Loucy (cell line): ENCODE measurements at regions not wholly inside any gene's neighbourhood (a gene's known extent, or its start where the extent isn't known, plus 50 kb on each side); places are given as distances from the start of the nearest gene placed in this dataset.

Source experiments
- CTCF ChIP-seq: fragments of 200-600 bp; sonication (generic); conservative IDR thresholded peaks from 2 replicates; pipeline ENCODE4 v1.5.1; 2014; ENCODE audit warnings: mild to moderate bottlenecking, antibody characterized with exemption, low read length
- EZH2phosphoT487 ChIP-seq: fragments of 200-600 bp; IDR thresholded peaks from 2 replicates; pipeline ENCODE4 v1.6.1; 2018; ENCODE audit warnings: antibody characterized with exemption, mild to moderate bottlenecking, moderate library complexity, borderline replicate concordance

DNA sequence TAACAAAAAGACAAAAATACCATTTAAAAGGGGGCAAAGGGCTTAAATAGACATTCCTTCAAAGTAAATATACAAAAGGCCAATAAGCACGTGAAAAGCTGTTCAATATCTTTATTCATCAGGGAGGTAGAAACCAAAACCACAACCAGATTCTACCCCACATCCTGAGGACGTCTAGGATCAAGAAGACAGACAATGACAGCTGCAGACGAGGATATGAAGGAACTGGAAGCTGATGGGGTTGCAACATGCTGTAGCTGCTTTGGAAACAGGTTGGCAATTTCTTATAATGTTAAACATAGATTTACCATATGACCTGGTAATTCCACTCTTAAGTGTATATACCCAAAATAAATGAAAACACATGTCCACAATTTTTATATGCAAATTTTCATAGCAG, 85.1 kb upstream of the C14orf180 start:
- no peak for TF ChIP-seq CTCF
- no peak for TF ChIP-seq EZH2phosphoT487
